HepG2 (cell line): ENCODE measurements at regions not wholly inside any gene's neighbourhood (a gene's known extent, or its start where the extent isn't known, plus 50 kb on each side); places are given as distances from the start of the nearest gene placed in this dataset.

Source experiments
- ATAC-seq: fragments of 200-7000 bp; cut with Tn5 transposase; 3 replicates; pipeline ENCODE4 v1.9.1; 2020; ENCODE audit warnings: mild to moderate bottlenecking, moderate library complexity
- BruUV-seq: library from RNA; stranded (reverse); fragments of 400-500 nt; replicated peaks from 2 replicates; lab custom pipeline; 2021; lab: Mats Ljungman, UMichigan
- CTCF ChIA-PET: fragments of 300-600 bp; formaldehyde crosslinking; extraction: SDS; loops from one replicate; lab custom pipeline; 2021; ENCODE audit warnings: low total read pairs, inconsistent platforms, low intra/inter-chr PET ratio; lab: Yijun Ruan, JAX
- POLR2A ChIA-PET: fragments of 350-600 bp; sonication (Branson Sonifier 250); formaldehyde crosslinking; loops from one replicate; lab custom pipeline; 2020; ENCODE audit warnings: antibody characterized with exemption, inconsistent platforms; lab: Yijun Ruan, JAX
- DNase-seq: peaks from one replicate; pipeline ENCODE4 v3.0.0-alpha.2; 2015; ENCODE audit warnings: low spot score
- FAIRE-seq: peaks from 3 replicates; lab custom pipeline; 2011; peaks lifted over from hg19 to GRCh38; lab: Jason Lieb, UNC
- H2AFZ ChIP-seq: one replicate; pipeline ENCODE4 v1.6.1; 2011; ENCODE audit warnings: low read length, inconsistent platforms
- H3K27ac ChIP-seq: fragments of 300-600 bp; 3 replicates; pipeline ENCODE4 v1.8.0; 2011; ENCODE audit warnings: mixed run types, mild to moderate bottlenecking, mixed read lengths, low read length, inconsistent platforms; ENCODE audit not compliant: insufficient read depth; ENCODE audit errors: extremely low read length
- H3K27me3 ChIP-seq, 2 experiments: fragments of 200-600 bp in 1 of 2; 2 replicates in 1 of 2; 3 replicates in 1 of 2; pipeline versions ENCODE4 v1.6.0 to v1.8.0; 2011; ENCODE audit warnings: low read length in 2 of 2, mild to moderate bottlenecking in 2 of 2, moderate library complexity in 2 of 2, inconsistent platforms in 1 of 2; ENCODE audit not compliant: insufficient read depth in 2 of 2, control insufficient read depth in 1 of 2
- H3K36me3 ChIP-seq, 2 experiments: fragments of 200-600 bp in 1 of 2; replicated peaks in 1 of 2; 2 replicates in 1 of 2; 3 replicates in 1 of 2; pipeline versions ENCODE4 v1.5.1 to v1.8.0; 2011; ENCODE audit warnings: low read length in 2 of 2, inconsistent platforms in 1 of 2; ENCODE audit not compliant: insufficient read depth in 2 of 2, control insufficient read depth in 1 of 2
- H3K4me1 ChIP-seq: 2 replicates; pipeline ENCODE4 v1.5.1; 2012; ENCODE audit warnings: low read length, inconsistent platforms; ENCODE audit not compliant: insufficient read depth
- H3K4me2 ChIP-seq: 2 replicates; pipeline ENCODE4 v1.6.0; 2011; ENCODE audit warnings: low read depth, low read length, inconsistent platforms
- H3K4me3 ChIP-seq, 3 experiments: fragments of 200-600 bp in 1 of 3; sonication (generic), shearing (Covaris generic) in 1 of 3; replicated peaks in 1 of 3; 2 replicates each; pipeline ENCODE4 v1.5.1; 2011 to 2016; ENCODE audit warnings: low read length in 3 of 3, inconsistent platforms in 2 of 3, low read depth in 2 of 3, mild to moderate bottlenecking in 2 of 3, control low read depth in 1 of 3, mixed read lengths in 1 of 3; ENCODE audit not compliant: insufficient read depth in 1 of 3
- H3K79me2 ChIP-seq: one replicate; pipeline ENCODE4 v1.6.1; 2011; ENCODE audit warnings: low read length, inconsistent platforms; ENCODE audit not compliant: insufficient read depth
- H3K9ac ChIP-seq: 2 replicates; pipeline ENCODE4 v1.6.0; 2011; ENCODE audit warnings: mild to moderate bottlenecking, low read depth, low read length, inconsistent platforms; ENCODE audit not compliant: insufficient read depth
- H3K9me3 ChIP-seq: 2 replicates; pipeline ENCODE4 v1.5.1; 2012; ENCODE audit warnings: mild to moderate bottlenecking, low read length
- H4K20me1 ChIP-seq: 2 replicates; pipeline ENCODE4 v1.6.0; 2011; ENCODE audit warnings: inconsistent platforms, mild to moderate bottlenecking, low read length, moderate library complexity; ENCODE audit not compliant: insufficient read depth
- AGO2 ChIP-seq: fragments of 200-400 bp; formaldehyde crosslinking; optimal IDR thresholded peaks from 2 replicates; pipeline ENCODE3; 2017; ENCODE audit warnings: mild to moderate bottlenecking, low read depth, low read length, moderate library complexity
- ATRX ChIP-seq: sonication (generic); formaldehyde crosslinking; IDR thresholded peaks from 2 replicates; pipeline ENCODE4 v1.4.0; 2020; ENCODE audit warnings: missing genetic modification reagents, borderline replicate concordance
- MAFK ChIP-seq, 2 experiments: IDR thresholded peaks in 1 of 2; conservative IDR thresholded peaks in 1 of 2; 2 replicates each; pipeline ENCODE4 v1.6.1; 2011; ENCODE audit warnings: improper control_type of control experiment in 2 of 2, low read length in 2 of 2
- NCOR1 ChIP-seq: fragments of 200-600 bp; sonication (generic); IDR thresholded peaks from 2 replicates; pipeline ENCODE4 v1.7.0; 2017; ENCODE audit warnings: antibody characterized with exemption, low read length, borderline replicate concordance
- PAWR ChIP-seq: sonication (generic); formaldehyde crosslinking; IDR thresholded peaks from 2 replicates; pipeline ENCODE4 v1.4.0; 2020; ENCODE audit warnings: missing genetic modification reagents, mild to moderate bottlenecking, borderline replicate concordance
- PLSCR1 ChIP-seq: sonication (generic); formaldehyde crosslinking; IDR thresholded peaks from 2 replicates; pipeline ENCODE4 v1.5.0; 2020; ENCODE audit warnings: missing genetic modification reagents, mild to moderate bottlenecking, borderline replicate concordance
- PRMT3 ChIP-seq: sonication (generic); formaldehyde crosslinking; IDR thresholded peaks from 2 replicates; pipeline ENCODE4 v1.8.1; 2022; ENCODE audit warnings: low read depth, mild to moderate bottlenecking, moderate library complexity, missing genetic modification reagents, borderline replicate concordance
- SPEN ChIP-seq: sonication (generic); formaldehyde crosslinking; IDR thresholded peaks from 2 replicates; pipeline ENCODE4 v1.5.1; 2020; ENCODE audit warnings: low read depth, mild to moderate bottlenecking, missing genetic modification reagents
- TFAP4 ChIP-seq: sonication (generic); IDR thresholded peaks from 2 replicates; pipeline ENCODE4 v1.6.1; 2016; ENCODE audit warnings: low read depth, borderline replicate concordance
- ZBTB42 ChIP-seq: sonication (generic); formaldehyde crosslinking; IDR thresholded peaks from 2 replicates; pipeline ENCODE4 v1.5.0; 2020; ENCODE audit warnings: mild to moderate bottlenecking, missing genetic modification reagents
- ZNF772 ChIP-seq: sonication (generic); formaldehyde crosslinking; IDR thresholded peaks from 2 replicates; pipeline ENCODE4 v1.5.0; 2020; ENCODE audit warnings: mild to moderate bottlenecking, missing genetic modification reagents
- WGBS: methylation state at CpG from one replicate; pipeline ENCODE4 v1.1.6; 2017; ENCODE audit warnings: low lambda C conversion rate; 5-methylcytosine and 5-hydroxymethylcytosine counted together
- in situ Hi-C: cut with HindIII; loops from 2 replicates; pipeline ENCODE4 v1.10.0; 2017; ENCODE audit warnings: low pct_unique_long_range_greater_than_20kb; ENCODE audit not compliant: extremely low pct_ligation_motif_present
- intact Hi-C: fragments of 100-400 bp; cut with micrococcal nuclease; formaldehyde crosslinking; loops from one replicate; pipeline ENCODE4 v1.10.0; 2022; ENCODE audit not compliant: unreplicated experiment
- TF ChIP-seq, protein P1 (sequence below): sonication (generic); formaldehyde crosslinking; IDR thresholded peaks from 2 replicates; pipeline ENCODE4 v1.8.1; 2023; ENCODE audit warnings: mild to moderate bottlenecking, moderate library complexity, missing genetic modification reagents

DNA sequence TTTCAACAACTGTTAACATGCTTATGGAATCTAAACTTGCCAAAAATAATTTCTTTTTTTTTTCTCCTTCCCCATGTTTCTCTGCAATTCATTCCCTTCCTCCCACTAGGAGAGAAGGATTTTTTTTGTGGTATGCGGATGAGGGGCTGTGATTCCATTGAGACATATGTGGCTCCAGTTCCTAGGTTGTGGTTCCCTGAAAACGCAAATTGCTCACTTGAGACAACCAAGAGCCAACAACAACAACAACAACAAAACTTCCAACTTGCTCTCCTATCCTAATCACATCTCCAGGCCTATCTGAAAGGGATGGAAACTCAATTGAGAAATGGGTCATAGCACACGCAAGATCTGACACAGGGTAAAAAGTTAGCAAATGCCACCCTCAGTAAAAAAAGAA, 406.5 kb upstream of the TGFBR2 start:
- H3K27ac ChIP-seq, result no peak overlapping the region
- WGBS, result 100% methylated on average over 3 of the region's 3 CpGs
- in situ Hi-C loops, result loop anchor here (10.0 kb wide), 2 partner anchors 155 to 555 kb away; no protein-coding TSS in a partner anchor

DNA sequence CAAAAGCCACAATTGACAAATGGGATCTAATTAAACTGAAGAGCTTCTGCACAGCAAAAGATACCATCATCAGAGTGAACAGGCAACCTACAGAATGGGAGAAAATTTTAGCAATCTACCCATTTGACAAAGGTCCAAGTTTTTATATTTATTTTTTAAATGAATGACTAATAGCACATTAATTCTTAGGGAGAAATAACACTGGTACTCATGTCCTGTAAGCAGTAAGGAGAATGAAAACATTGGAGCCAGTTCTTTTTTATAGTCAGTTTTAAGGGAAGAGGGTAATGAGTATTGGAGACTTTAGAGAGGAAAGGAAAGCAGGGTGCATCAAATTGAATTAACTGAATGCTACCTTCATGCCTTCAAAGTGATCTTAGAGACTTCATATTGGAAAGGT, 404.7 kb upstream of the TGFBR2 start:
- Histone ChIP-seq H3K9ac (no peak overlapping the region), H2AFZ (no peak overlapping the region), H3K27ac (no peak overlapping the region), H3K79me2 (no peaks in the 10 kb centered on the region), H3K36me3 (no peaks in the 10 kb centered on the region), H3K4me1 (peaks cover 21% of the 10 kb centered on the region), H3K27me3 (no peaks in the 10 kb centered on the region), H3K9me3 (no peaks in the 10 kb centered on the region), H3K4me3 (no peak overlapping the region), H4K20me1 (no peaks in the 10 kb centered on the region), H3K4me2 (no peak overlapping the region)
- intact Hi-C loops (no loop called here), in situ Hi-C loops (no loop called here)
- ChIA-PET CTCF (no interaction called here), POLR2A (no interaction called here)
- ATAC-seq (no peak), DNase-seq (no peak), FAIRE-seq (no peak)
- TF ChIP-seq NCOR1, result no peak
- no peak for TF ChIP-seq TFAP4
- no peak for TF ChIP-seq ZNF772 (CRISPR knock-in tag)
- TF ChIP-seq PAWR (CRISPR knock-in tag), result no peak
- TF ChIP-seq PLSCR1 (CRISPR knock-in tag), result no peak
- no TSS peak for BruUV-seq

More for the DNA sequence above, 406.5 kb upstream of the TGFBR2 start:
- peaks cover 21% of the 10 kb centered on the region for H3K4me1 ChIP-seq
- H3K4me3 ChIP-seq, result no peak overlapping the region
- no peak overlapping the region for H3K9ac ChIP-seq
- CTCF ChIA-PET, result interaction anchor here (1.5 to 2.8 kb wide), 3 partner anchors 87 to 187 kb away, joined by 6 to 18 read pairs (median 15); no protein-coding TSS in a partner anchor
- no peaks in the 10 kb centered on the region for H3K79me2 ChIP-seq
- no peak overlapping the region for H2AFZ ChIP-seq
- no peaks in the 10 kb centered on the region for H3K36me3 ChIP-seq
- intact Hi-C loops, result loop anchor here (1.0 to 10.0 kb wide), 6 partner anchors 59 to 549 kb away; no protein-coding TSS in a partner anchor
- H4K20me1 ChIP-seq, result no peaks in the 10 kb centered on the region
- no peak for FAIRE-seq
- H3K4me2 ChIP-seq, result no peak overlapping the region
- no peak for DNase-seq
- no peak for TF ChIP-seq AGO2
- TF ChIP-seq PRMT3 (CRISPR knock-in tag), result no peak
- no peak for TF ChIP-seq SPEN (CRISPR knock-in tag)
- TF ChIP-seq ATRX, result no peak
- no peak for TF ChIP-seq MAFK (conservative IDR thresholded peaks at IDR 0.05 in 1 of 2, IDR thresholded peaks at IDR 0.05 in 1 of 2; ENCODE audit: low read length in 2 of 2)
- TF ChIP-seq ZBTB42 (CRISPR knock-in tag), result no peak
- TF ChIP-seq, protein P1, sequence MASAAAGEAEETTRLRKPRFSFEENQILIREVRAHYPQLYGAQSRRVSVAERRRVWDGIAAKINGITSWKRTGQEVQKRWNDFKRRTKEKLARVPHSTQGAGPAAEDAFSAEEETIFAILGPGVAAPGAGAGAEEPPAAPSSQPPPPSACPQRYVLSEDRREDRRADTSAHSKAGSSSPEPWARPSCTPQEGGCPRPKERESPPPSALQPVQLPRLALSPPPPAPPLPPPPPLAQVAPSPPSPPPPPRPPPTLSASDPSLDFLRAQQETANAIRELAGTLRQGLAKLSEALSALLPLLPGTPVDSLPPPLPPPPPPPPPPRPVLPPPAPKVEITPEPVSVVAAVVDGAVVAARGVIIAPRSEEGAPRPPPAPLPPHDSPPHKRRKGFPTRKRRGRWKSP (CRISPR knock-in tag), result no peak
- TF ChIP-seq, all 625 proteins: peak for 0
- no peaks in the 10 kb centered on the region; a peak in 1 of 5 replicates for H3K27me3 ChIP-seq
- POLR2A ChIA-PET, result interaction anchor here (3.1 kb wide), 1 partner anchor 59 kb away, joined by 16 read pairs; no protein-coding TSS in a partner anchor
- ATAC-seq, result no peak
- H3K9me3 ChIP-seq, result no peaks in the 10 kb centered on the region
- BruUV-seq, result no TSS peak
